ENCODE measurements at regions not wholly inside any gene's neighbourhood (a gene's known extent, or its start where the extent isn't known, plus 50 kb on each side); places are given as distances from the start of the nearest gene placed in this dataset.
A peak's percentile ranks its signal among the peaks of the same experiment; 100 is the strongest.

- DNase-seq, result no peak
These were observed 184.0 kb upstream of the GALNTL6 start for GRCh38 chr4:171629182-171629581.

GRCh38 chr4:171626554-171626953, 186.7 kb upstream of the GALNTL6 start:
- no peak for DNase-seq

- DNase-seq, result no peak
These were observed 190.5 kb upstream of the GALNTL6 start for GRCh38 chr4:171622729-171623128.

GRCh38 chr4:171621646-171622045, 191.6 kb upstream of the GALNTL6 start:
- no peak for DNase-seq

GRCh38 chr4:171612907-171613306, 200.3 kb upstream of the GALNTL6 start:
- DNase-seq, result no peak

- DNase-seq, result no peak
These were observed 210.4 kb upstream of the GALNTL6 start for GRCh38 chr4:171602638-171603355.

- DNase-seq, result no peak
These were observed 212.1 kb upstream of the GALNTL6 start for GRCh38 chr4:171601091-171601490.

- DNase-seq, result no peak
These were observed 213.6 kb upstream of the GALNTL6 start for GRCh38 chr4:171599628-171600027.

GRCh38 chr4:171594293-171594692, 218.9 kb upstream of the GALNTL6 start:
- peak; percentile 57 for DNase-seq

- DNase-seq, result no peak
These were observed 222.5 kb upstream of the GALNTL6 start for GRCh38 chr4:171590716-171591115.

- no peak for DNase-seq
These were observed 224.4 kb upstream of the GALNTL6 start for GRCh38 chr4:171588764-171589163.

GRCh38 chr4:171588051-171588545, 225.1 kb upstream of the GALNTL6 start:
- no peak for DNase-seq

GRCh38 chr4:171583790-171584189, 229.4 kb upstream of the GALNTL6 start:
- peak; percentile 45 for DNase-seq

- DNase-seq, result no peak
These were observed 230.1 kb upstream of the GALNTL6 start for GRCh38 chr4:171582961-171583581.

GRCh38 chr4:171573181-171573580, 240.0 kb upstream of the GALNTL6 start:
- DNase-seq, result no peak

- no peak for DNase-seq
These were observed 247.9 kb upstream of the GALNTL6 start for GRCh38 chr4:171565130-171565788.

- DNase-seq, result no peak
These were observed 251.8 kb upstream of the GALNTL6 start for GRCh38 chr4:171561419-171561818.

- no peak for DNase-seq
These were observed 259.2 kb upstream of the GALNTL6 start for GRCh38 chr4:171553961-171554360.

- no peak for DNase-seq
These were observed 270.6 kb upstream of the GALNTL6 start for GRCh38 chr4:171542640-171543039.

GRCh38 chr4:171538601-171539100, 274.6 kb upstream of the GALNTL6 start:
- no peak for DNase-seq

GRCh38 chr4:171534391-171534790, 278.8 kb upstream of the GALNTL6 start:
- DNase-seq, result no peak

- DNase-seq, result no peak
These were observed 280.2 kb upstream of the GALNTL6 start for GRCh38 chr4:171532968-171533367.

- DNase-seq, result no peak
These were observed 288.3 kb upstream of the GALNTL6 start for GRCh38 chr4:171524903-171525302.

GRCh38 chr4:171521726-171522125, 291.5 kb upstream of the GALNTL6 start:
- DNase-seq, result no peak
